Kidney capillary endothelial cell (primary cell): ENCODE measurements at regions not wholly inside any gene's neighbourhood (a gene's known extent, or its start where the extent isn't known, plus 50 kb on each side); places are given as distances from the start of the nearest gene placed in this dataset.

Source experiments
- DNase-seq: peaks from one replicate; pipeline ENCODE4 v3.0.0-alpha.2; 2018; ENCODE audit warnings: low spot score

- no peak for DNase-seq
Measured at GRCh38 chr5:93320920-93321445, 260.0 kb downstream of the NR2F1-AS1 start.

- no peak for DNase-seq
Measured at GRCh38 chr5:93313672-93314071, 267.3 kb downstream of the NR2F1-AS1 start.

- DNase-seq: no peak
Measured at GRCh38 chr5:93311881-93312280, 269.1 kb downstream of the NR2F1-AS1 start.

GRCh38 chr5:93307557-93307956 is 273.5 kb downstream of the NR2F1-AS1 start:
- DNase-seq: no peak

- DNase-seq: no peak
Measured at GRCh38 chr5:93305984-93306383, 275.0 kb downstream of the NR2F1-AS1 start.

- no peak for DNase-seq
Measured at GRCh38 chr5:93304456-93305250, 276.4 kb downstream of the NR2F1-AS1 start.

- DNase-seq: no peak
Measured at GRCh38 chr5:93303291-93303691, 277.7 kb downstream of the NR2F1-AS1 start.

- no peak for DNase-seq
Measured at GRCh38 chr5:93302711-93303110, 278.3 kb downstream of the NR2F1-AS1 start.

GRCh38 chr5:93300945-93301344 is 280.1 kb downstream of the NR2F1-AS1 start:
- DNase-seq: no peak

- no peak for DNase-seq
Measured at GRCh38 chr5:93300309-93300923, 280.6 kb downstream of the NR2F1-AS1 start.

- DNase-seq: no peak
Measured at GRCh38 chr5:93299681-93300308, 281.2 kb downstream of the NR2F1-AS1 start.

GRCh38 chr5:93297116-93297515 is 283.9 kb downstream of the NR2F1-AS1 start:
- DNase-seq: no peak

- DNase-seq: no peak
Measured at GRCh38 chr5:93296338-93296737, 284.7 kb downstream of the NR2F1-AS1 start.

- no peak for DNase-seq
Measured at GRCh38 chr5:93294996-93295395, 286.0 kb downstream of the NR2F1-AS1 start.

- DNase-seq: no peak
Measured at GRCh38 chr5:93294199-93294598, 286.8 kb downstream of the NR2F1-AS1 start.

- no peak for DNase-seq
Measured at GRCh38 chr5:93289942-93290341, 291.1 kb downstream of the NR2F1-AS1 start.

- no peak for DNase-seq
Measured at GRCh38 chr5:93285461-93285860, 295.6 kb downstream of the NR2F1-AS1 start.

GRCh38 chr5:93281980-93282772 is 298.8 kb downstream of the NR2F1-AS1 start:
- DNase-seq: no peak

- no peak for DNase-seq
Measured at GRCh38 chr5:93280518-93280917, 300.5 kb downstream of the NR2F1-AS1 start.

GRCh38 chr5:93279296-93279963 is 301.6 kb downstream of the NR2F1-AS1 start:
- DNase-seq: no peak

GRCh38 chr5:93278896-93279295 is 302.1 kb downstream of the NR2F1-AS1 start:
- DNase-seq: peak; percentile 38

- DNase-seq: no peak
Measured at GRCh38 chr5:93277051-93277450, 304.0 kb downstream of the NR2F1-AS1 start.
